NCI-H460 (cell line): ENCODE measurements at regions not wholly inside any gene's neighbourhood (a gene's known extent, or its start where the extent isn't known, plus 50 kb on each side); places are given as distances from the start of the nearest gene placed in this dataset.

Experiments used
- DNase-seq: peaks from one replicate; pipeline ENCODE4 v3.0.0-alpha.2; 2016; ENCODE audit warnings: low read depth; ENCODE audit errors: extremely low read depth

GRCh38 chr5:97914483-97914882, 731.4 kb upstream of the RIOK2 start:
- DNase-seq: no peak

- DNase-seq: no peak
Observed at GRCh38 chr5:97915106-97915505, 732.1 kb upstream of the RIOK2 start.

GRCh38 chr5:97918057-97918456, 735.0 kb upstream of the RIOK2 start:
- DNase-seq: no peak

- DNase-seq: no peak
Observed at GRCh38 chr5:97918620-97919019, 735.6 kb upstream of the RIOK2 start.

GRCh38 chr5:97919719-97920118, 736.7 kb upstream of the RIOK2 start:
- DNase-seq: no peak

- DNase-seq: no peak
Observed at GRCh38 chr5:97922776-97923175, 739.7 kb upstream of the RIOK2 start.

GRCh38 chr5:97923496-97923895, 740.4 kb upstream of the RIOK2 start:
- DNase-seq: no peak

GRCh38 chr5:97923997-97924396, 741.0 kb upstream of the RIOK2 start:
- DNase-seq: no peak

- DNase-seq: no peak
Observed at GRCh38 chr5:97929383-97929782, 746.3 kb upstream of the RIOK2 start.

GRCh38 chr5:97931829-97932228, 748.8 kb upstream of the RIOK2 start:
- DNase-seq: no peak

- DNase-seq: no peak
Observed at GRCh38 chr5:97936231-97936630, 753.2 kb upstream of the RIOK2 start.

GRCh38 chr5:97937846-97938245, 754.8 kb upstream of the RIOK2 start:
- no peak for DNase-seq

- DNase-seq: no peak
Observed at GRCh38 chr5:97943036-97943435, 760.0 kb upstream of the RIOK2 start.

- DNase-seq: no peak
Observed at GRCh38 chr5:97951139-97951538, 768.1 kb upstream of the RIOK2 start.

GRCh38 chr5:97955450-97955849, 772.4 kb upstream of the RIOK2 start:
- no peak for DNase-seq

- no peak for DNase-seq
Observed at GRCh38 chr5:97967292-97967691, 784.2 kb upstream of the RIOK2 start.

GRCh38 chr5:97968346-97968745, 785.3 kb upstream of the RIOK2 start:
- DNase-seq: no peak

- no peak for DNase-seq
Observed at GRCh38 chr5:97979740-97980139, 793.7 kb upstream of the RGMB start.

- no peak for DNase-seq
Observed at GRCh38 chr5:97980291-97980690, 793.2 kb upstream of the RGMB start.

GRCh38 chr5:97986069-97986468, 787.4 kb upstream of the RGMB start:
- DNase-seq: no peak

GRCh38 chr5:97991236-97991635, 782.2 kb upstream of the RGMB start:
- DNase-seq: no peak

- DNase-seq: no peak
Observed at GRCh38 chr5:97998941-97999340, 774.5 kb upstream of the RGMB start.

GRCh38 chr5:98004463-98004862, 769.0 kb upstream of the RGMB start:
- DNase-seq: no peak

- DNase-seq: no peak
Observed at GRCh38 chr5:98016771-98017170, 756.7 kb upstream of the RGMB start.
